ENCODE measurements at regions not wholly inside any gene's neighbourhood (a gene's known extent, or its start where the extent isn't known, plus 50 kb on each side); places are given as distances from the start of the nearest gene placed in this dataset.

DNA sequence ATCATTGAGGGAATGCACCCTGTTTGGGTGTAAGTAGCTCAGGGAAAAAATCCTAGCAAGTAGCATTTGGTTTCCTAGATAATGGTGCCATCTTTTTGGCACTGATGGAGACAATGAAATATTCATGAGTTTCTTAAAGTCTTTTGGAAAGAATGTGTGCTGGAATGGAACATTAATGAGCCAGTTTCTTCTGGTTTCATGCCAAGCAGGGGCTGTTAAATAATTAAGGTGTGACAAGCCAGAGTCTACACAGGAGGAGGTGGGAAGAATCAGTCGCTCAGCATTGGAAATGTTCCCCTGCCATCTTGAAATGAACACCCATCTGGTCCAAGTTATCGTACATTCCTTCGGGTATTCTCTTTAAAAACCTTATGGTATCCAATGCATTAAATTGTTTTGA, 457.3 kb downstream of the RIT2 start:
- Mint-ChIP-seq H3K36me3 (ENCODE audit: insufficient read depth) (no peaks in the 10 kb centered on the region), H3K9me3 (peaks cover 17% of the 10 kb centered on the region), H3K4me1 (no peaks in the 10 kb centered on the region), H3K27ac (ENCODE audit: low read depth) (no peak overlapping the region), H3K27me3 (no peaks in the 10 kb centered on the region), H3K4me3 (no peak overlapping the region)
- ATAC-seq (replicated peaks; ENCODE audit: extremely low read depth, poor library complexity, severe bottlenecking) (no peak), DNase-seq (ENCODE audit: low spot score in 2 of 2) (no peak)

DNA sequence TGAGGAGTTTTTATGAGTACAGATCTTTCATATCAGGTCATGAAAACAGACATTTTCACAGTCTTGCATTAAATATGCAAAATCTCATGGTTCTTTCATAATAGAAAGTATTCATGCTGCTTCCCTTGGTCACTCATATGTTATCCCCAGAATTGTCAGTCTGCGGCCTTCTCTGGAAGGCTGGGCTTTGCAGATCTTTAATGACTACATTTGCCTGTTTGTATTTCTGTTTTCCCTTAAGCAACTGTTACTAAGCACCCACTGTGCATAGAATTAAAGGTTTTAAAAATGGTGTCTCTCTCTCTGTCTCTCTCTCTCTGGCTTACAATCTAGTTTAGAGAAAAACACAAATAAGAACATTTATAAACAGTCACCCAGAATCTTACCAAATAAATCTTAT, 456.3 kb downstream of the RIT2 start:
- ATAC-seq (replicated peaks; ENCODE audit: extremely low read depth, poor library complexity, severe bottlenecking) (no peak), DNase-seq (ENCODE audit: low spot score in 2 of 2) (no peak)
- Mint-ChIP-seq H3K4me3 (no peak overlapping the region), H3K27ac (ENCODE audit: low read depth) (no peak overlapping the region), H3K36me3 (ENCODE audit: insufficient read depth) (no peaks in the 10 kb centered on the region), H3K9me3 (peaks cover 13% of the 10 kb centered on the region), H3K4me1 (no peaks in the 10 kb centered on the region), H3K27me3 (no peaks in the 10 kb centered on the region)

DNA sequence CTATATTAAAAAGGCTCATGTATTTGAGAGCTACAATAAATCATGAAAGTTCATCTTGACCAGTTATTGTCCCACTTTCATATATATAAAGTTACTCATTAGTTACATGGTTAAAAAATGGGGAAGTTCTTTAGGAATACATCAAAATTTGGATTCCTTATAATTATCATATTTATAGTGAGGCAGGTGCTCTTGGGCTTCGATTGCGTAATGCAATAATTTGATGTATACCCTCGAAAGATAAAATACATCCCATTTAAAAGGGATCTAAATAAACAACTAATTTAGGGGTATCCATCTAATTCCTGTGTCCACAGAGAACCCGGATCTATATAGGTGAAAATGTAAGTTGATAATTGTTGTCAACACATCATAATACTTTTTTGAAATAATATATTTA, 444.6 kb downstream of the RIT2 start:
- no peak for DNase-seq (ENCODE audit: low spot score in 2 of 2)
- ATAC-seq (replicated peaks; ENCODE audit: extremely low read depth, poor library complexity, severe bottlenecking): no peak
- peaks cover 30% of the 10 kb centered on the region for H3K9me3 Mint-ChIP-seq
- H3K36me3 Mint-ChIP-seq (ENCODE audit: insufficient read depth): no peaks in the 10 kb centered on the region
- H3K4me3 Mint-ChIP-seq: no peak overlapping the region
- no peaks in the 10 kb centered on the region for H3K4me1 Mint-ChIP-seq
- H3K27ac Mint-ChIP-seq (ENCODE audit: low read depth): no peak overlapping the region
- H3K27me3 Mint-ChIP-seq: no peaks in the 10 kb centered on the region

DNA sequence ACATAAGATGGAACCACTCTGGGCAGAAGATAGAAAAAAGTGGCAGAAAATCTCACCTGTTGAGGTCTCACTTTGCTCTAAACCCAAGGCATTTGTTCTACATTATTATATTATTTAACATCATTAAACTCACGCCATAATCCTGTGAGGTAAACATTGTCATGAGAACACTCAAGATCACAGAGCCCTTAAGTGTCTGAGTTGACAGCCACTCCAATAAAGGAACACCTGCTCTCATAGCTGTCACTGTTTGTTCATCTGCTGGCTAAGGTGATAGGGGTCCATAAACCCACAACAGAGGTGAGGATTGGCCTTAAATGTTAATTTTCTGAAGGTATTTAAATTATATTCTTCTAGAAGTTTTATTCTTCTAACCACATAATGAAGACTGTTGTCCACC, 439.7 kb downstream of the RIT2 start:
- no peak overlapping the region for H3K4me3 Mint-ChIP-seq
- DNase-seq (ENCODE audit: low spot score in 2 of 2) (no peak), ATAC-seq (replicated peaks; ENCODE audit: extremely low read depth, poor library complexity, severe bottlenecking) (no peak)
- no peaks in the 10 kb centered on the region for H3K27me3 Mint-ChIP-seq
- peaks cover 14% of the 10 kb centered on the region for H3K9me3 Mint-ChIP-seq
- no peak overlapping the region for H3K27ac Mint-ChIP-seq (ENCODE audit: low read depth)
- H3K36me3 Mint-ChIP-seq (ENCODE audit: insufficient read depth): peaks cover 2% of the 10 kb centered on the region
- H3K4me1 Mint-ChIP-seq: no peaks in the 10 kb centered on the region

DNA sequence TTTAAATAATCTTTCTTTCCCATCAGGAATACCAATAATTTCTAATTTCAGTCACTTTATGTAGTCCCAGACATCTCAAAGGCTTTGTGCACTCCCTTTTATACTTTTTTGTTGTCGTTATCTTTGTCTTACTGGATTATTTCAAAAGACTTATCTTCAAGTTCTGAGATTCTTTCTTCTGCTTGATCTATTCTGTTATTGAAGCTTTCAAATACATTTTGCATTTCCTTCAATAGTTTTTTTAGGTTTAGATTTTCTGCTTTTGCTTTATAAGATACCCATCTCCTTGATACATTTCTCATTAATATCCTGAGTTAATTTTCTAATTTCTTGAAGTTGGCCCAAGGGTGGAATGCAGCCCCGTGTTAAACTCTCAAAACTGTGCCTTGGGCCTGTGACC, 432.4 kb downstream of the RIT2 start:
- Mint-ChIP-seq H3K9me3 (peaks cover 23% of the 10 kb centered on the region), H3K4me3 (no peak overlapping the region)

DNA sequence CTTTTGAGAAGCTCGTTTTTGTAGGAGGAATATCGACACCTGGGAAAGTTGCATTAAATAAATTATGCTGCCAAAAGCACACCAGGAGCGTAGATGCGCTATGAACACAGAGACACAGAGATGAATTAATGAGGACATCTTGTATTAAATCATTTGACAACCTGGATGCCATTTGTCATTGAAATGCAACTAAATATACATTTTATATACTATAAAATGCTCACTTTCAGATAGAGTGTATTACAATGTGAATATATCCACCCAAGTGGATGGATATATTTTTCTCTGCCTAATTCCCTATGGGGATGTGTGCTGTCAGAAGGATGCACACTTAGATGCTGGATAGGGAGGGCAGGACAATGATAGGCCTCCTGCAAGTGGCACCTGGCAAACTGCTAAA, 426.2 kb downstream of the RIT2 start:
- Mint-ChIP-seq H3K27ac (ENCODE audit: low read depth) (no peak overlapping the region), H3K4me3 (no peak overlapping the region), H3K9me3 (peaks cover 11% of the 10 kb centered on the region), H3K4me1 (no peaks in the 10 kb centered on the region), H3K36me3 (ENCODE audit: insufficient read depth) (no peaks in the 10 kb centered on the region), H3K27me3 (no peaks in the 10 kb centered on the region)
- DNase-seq (ENCODE audit: low spot score in 2 of 2) (no peak), ATAC-seq (replicated peaks; ENCODE audit: extremely low read depth, poor library complexity, severe bottlenecking) (no peak)

More for the DNA sequence above, 432.4 kb downstream of the RIT2 start:
- Mint-ChIP-seq H3K36me3 (ENCODE audit: insufficient read depth) (no peaks in the 10 kb centered on the region), H3K27ac (ENCODE audit: low read depth) (no peak overlapping the region), H3K4me1 (no peaks in the 10 kb centered on the region), H3K27me3 (no peaks in the 10 kb centered on the region)
- no peak for ATAC-seq (replicated peaks; ENCODE audit: extremely low read depth, poor library complexity, severe bottlenecking)
- DNase-seq (ENCODE audit: low spot score in 2 of 2): no peak

Measured in central memory CD8-positive, alpha-beta T cell (primary cell).